GM12878 (cell line): ENCODE measurements at regions not wholly inside any gene's neighbourhood (a gene's known extent, or its start where the extent isn't known, plus 50 kb on each side); places are given as distances from the start of the nearest gene placed in this dataset.

Experiments used
- ATAC-seq: fragments of 200-7000 bp; cut with Tn5 transposase; 3 replicates; pipeline ENCODE4 v1.9.1; 2020; ENCODE audit warnings: mild to moderate bottlenecking, moderate library complexity
- BruUV-seq: library from RNA; stranded (reverse); fragments of 400-500 nt; replicated peaks from 2 replicates; lab custom pipeline; 2021; lab: Mats Ljungman, UMichigan
- CTCF ChIA-PET: fragments of 300-600 bp; sonication (Branson Sonifier 250); formaldehyde crosslinking; extraction: SDS; loops from one replicate; lab custom pipeline; 2021; ENCODE audit warnings: inconsistent platforms; lab: Yijun Ruan, JAX
- POLR2A ChIA-PET: fragments of 350-600 bp; formaldehyde crosslinking; extraction: SDS; loops from one replicate; lab custom pipeline; 2021; ENCODE audit warnings: inconsistent platforms; lab: Charles Lee
- RAD21 ChIA-PET: fragments of 300-600 bp; sonication (Branson Sonifier 250); formaldehyde crosslinking; loops from one replicate; lab custom pipeline; 2023; ENCODE audit warnings: antibody characterized with exemption; ENCODE audit not compliant: unreplicated experiment; lab: Charles Lee
- SMC1A ChIA-PET: fragments of 300-600 bp; sonication (Branson Sonifier 250); formaldehyde crosslinking; loops from one replicate; lab custom pipeline; 2023; ENCODE audit not compliant: unreplicated experiment, uncharacterized antibody; lab: Charles Lee
- DNase-seq: peaks from one replicate; pipeline ENCODE4 v3.0.0-alpha.2; 2011; ENCODE audit warnings: low read depth, low spot score
- FAIRE-seq: peaks from 3 replicates; lab custom pipeline; 2011; peaks lifted over from hg19 to GRCh38; lab: Jason Lieb, UNC
- H2AFZ ChIP-seq: 2 replicates; pipeline ENCODE4 v1.6.0; 2011; ENCODE audit warnings: low read depth, low read length, control low read depth; ENCODE audit not compliant: control insufficient read depth
- H3K27ac ChIP-seq: 2 replicates; pipeline ENCODE4 v1.5.1; 2011; ENCODE audit warnings: control low read depth; ENCODE audit not compliant: control insufficient read depth, insufficient read depth
- H3K27me3 ChIP-seq, 2 experiments: replicated peaks in 1 of 2; 2 replicates each; pipeline versions ENCODE4 v1.6.0 to v1.6.1; 2011; ENCODE audit warnings: low read length in 1 of 2; ENCODE audit not compliant: control insufficient read depth in 2 of 2, insufficient read depth in 2 of 2
- H3K36me3 ChIP-seq, 2 experiments: 2 replicates each; pipeline ENCODE4 v1.5.1; 2011; ENCODE audit warnings: low read length in 1 of 2; ENCODE audit not compliant: control insufficient read depth in 2 of 2, insufficient read depth in 2 of 2
- H3K4me1 ChIP-seq: 2 replicates; pipeline ENCODE4 v1.6.1; 2011; ENCODE audit warnings: mild to moderate bottlenecking, low read length, moderate library complexity, mixed read lengths; ENCODE audit not compliant: control insufficient read depth, insufficient read depth
- H3K4me2 ChIP-seq: 2 replicates; pipeline ENCODE4 v1.6.0; 2011; ENCODE audit warnings: control low read depth; ENCODE audit not compliant: control insufficient read depth, insufficient read depth
- H3K4me3 ChIP-seq: fragments of 200-600 bp; sonication (generic); 2 replicates; pipeline ENCODE4 v1.5.1; 2016
- H3K79me2 ChIP-seq: 2 replicates; pipeline ENCODE4 v1.6.0; 2011; ENCODE audit warnings: low read length; ENCODE audit not compliant: control insufficient read depth, insufficient read depth
- H3K9ac ChIP-seq: 2 replicates; pipeline ENCODE4 v1.8.0; 2011; ENCODE audit warnings: low read length, control low read depth, mixed read lengths; ENCODE audit not compliant: control insufficient read depth, insufficient read depth
- H3K9me3 ChIP-seq: replicated peaks from 3 replicates; pipeline ENCODE4 v1.5.1; 2011; ENCODE audit warnings: mild to moderate bottlenecking, low read length; ENCODE audit not compliant: control insufficient read depth, insufficient read depth
- H4K20me1 ChIP-seq: 2 replicates; pipeline ENCODE4 v1.6.0; 2011; ENCODE audit not compliant: control insufficient read depth, insufficient read depth
- BMI1 ChIP-seq: fragments of 450-650 bp; IDR thresholded peaks from 2 replicates; pipeline ENCODE4 v1.6.1; 2016; ENCODE audit warnings: mild to moderate bottlenecking, moderate library complexity, borderline replicate concordance
- NRF1 ChIP-seq: conservative IDR thresholded peaks from 2 replicates; pipeline ENCODE4 v1.6.1; 2011; ENCODE audit warnings: mild to moderate bottlenecking, low read depth, low read length, improper control_type of control experiment
- SIN3A ChIP-seq: IDR thresholded peaks from 2 replicates; pipeline ENCODE4 v1.6.1; 2012; ENCODE audit warnings: low read depth, low read length, improper control_type of control experiment
- ZNF207 ChIP-seq: fragments of 450-650 bp; IDR thresholded peaks from 2 replicates; pipeline ENCODE4 v1.6.1; 2014; ENCODE audit warnings: antibody characterized with exemption, mild to moderate bottlenecking, borderline replicate concordance
- WGBS: methylation state at CpG from one replicate; pipeline ENCODE4 v1.1.6; 2016; ENCODE audit warnings: low lambda C conversion rate; ENCODE audit not compliant: insufficient replicate concordance, insufficient coverage; ENCODE audit errors: missing lambda C conversion rate; 5-methylcytosine and 5-hydroxymethylcytosine counted together
- in situ Hi-C: fragments of 300-500 bp; cut with MboI; formaldehyde crosslinking; loops from 9 replicates; pipeline ENCODE4 v1.14.3; 2018; ENCODE audit warnings: mixed read lengths
- intact Hi-C: fragments of 100-400 bp; cut with micrococcal nuclease; formaldehyde crosslinking; loops from one replicate; pipeline ENCODE4 v1.14.2; 2022; ENCODE audit not compliant: unreplicated experiment
- TF ChIP-seq, protein P1 (sequence below), 3 experiments: IDR thresholded peaks in 2 of 3; conservative IDR thresholded peaks in 1 of 3; 2 replicates each; pipeline ENCODE4 v1.5.1; 2011; ENCODE audit warnings: low read depth in 3 of 3, low read length in 3 of 3, mild to moderate bottlenecking in 3 of 3, control low read depth in 2 of 3, moderate library complexity in 2 of 3, inconsistent platforms in 1 of 3, mixed read lengths in 1 of 3; ENCODE audit not compliant: control insufficient read depth in 2 of 3, insufficient read depth in 1 of 3; ENCODE audit errors: extremely low read depth in 1 of 3

DNA sequence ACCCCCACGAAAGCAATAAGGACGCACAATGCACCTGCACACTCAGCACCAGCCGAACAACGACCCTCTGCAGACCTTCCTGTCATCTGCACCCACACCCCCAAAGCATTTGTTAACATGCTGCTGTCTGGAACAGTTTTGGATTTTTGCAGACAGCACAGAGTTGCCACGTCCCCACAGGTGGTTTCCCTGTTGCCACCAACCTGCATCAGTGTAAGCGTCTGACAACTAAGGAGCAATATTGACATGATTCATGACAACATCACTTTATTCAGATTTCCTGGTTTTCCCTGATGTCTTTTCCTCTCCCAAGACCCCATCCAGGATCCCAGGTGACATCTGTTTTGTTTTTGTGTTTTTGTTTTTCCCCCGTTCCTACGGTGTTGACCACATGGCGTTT lies 150.7 kb upstream of the C14orf180 start (continued):
- TF ChIP-seq, protein P1, sequence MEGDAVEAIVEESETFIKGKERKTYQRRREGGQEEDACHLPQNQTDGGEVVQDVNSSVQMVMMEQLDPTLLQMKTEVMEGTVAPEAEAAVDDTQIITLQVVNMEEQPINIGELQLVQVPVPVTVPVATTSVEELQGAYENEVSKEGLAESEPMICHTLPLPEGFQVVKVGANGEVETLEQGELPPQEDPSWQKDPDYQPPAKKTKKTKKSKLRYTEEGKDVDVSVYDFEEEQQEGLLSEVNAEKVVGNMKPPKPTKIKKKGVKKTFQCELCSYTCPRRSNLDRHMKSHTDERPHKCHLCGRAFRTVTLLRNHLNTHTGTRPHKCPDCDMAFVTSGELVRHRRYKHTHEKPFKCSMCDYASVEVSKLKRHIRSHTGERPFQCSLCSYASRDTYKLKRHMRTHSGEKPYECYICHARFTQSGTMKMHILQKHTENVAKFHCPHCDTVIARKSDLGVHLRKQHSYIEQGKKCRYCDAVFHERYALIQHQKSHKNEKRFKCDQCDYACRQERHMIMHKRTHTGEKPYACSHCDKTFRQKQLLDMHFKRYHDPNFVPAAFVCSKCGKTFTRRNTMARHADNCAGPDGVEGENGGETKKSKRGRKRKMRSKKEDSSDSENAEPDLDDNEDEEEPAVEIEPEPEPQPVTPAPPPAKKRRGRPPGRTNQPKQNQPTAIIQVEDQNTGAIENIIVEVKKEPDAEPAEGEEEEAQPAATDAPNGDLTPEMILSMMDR (IDR thresholded peaks at IDR 0.05 in 2 of 3, conservative IDR thresholded peaks at IDR 0.05 in 1 of 3; ENCODE audit: control insufficient read depth in 2 of 3, extremely low read depth in 1 of 3, insufficient read depth in 1 of 3, low read depth in 3 of 3, low read length in 3 of 3): no peak
- TF ChIP-seq ZNF207 (no peak), SIN3A (no peak), NRF1 (no peak)

DNA sequence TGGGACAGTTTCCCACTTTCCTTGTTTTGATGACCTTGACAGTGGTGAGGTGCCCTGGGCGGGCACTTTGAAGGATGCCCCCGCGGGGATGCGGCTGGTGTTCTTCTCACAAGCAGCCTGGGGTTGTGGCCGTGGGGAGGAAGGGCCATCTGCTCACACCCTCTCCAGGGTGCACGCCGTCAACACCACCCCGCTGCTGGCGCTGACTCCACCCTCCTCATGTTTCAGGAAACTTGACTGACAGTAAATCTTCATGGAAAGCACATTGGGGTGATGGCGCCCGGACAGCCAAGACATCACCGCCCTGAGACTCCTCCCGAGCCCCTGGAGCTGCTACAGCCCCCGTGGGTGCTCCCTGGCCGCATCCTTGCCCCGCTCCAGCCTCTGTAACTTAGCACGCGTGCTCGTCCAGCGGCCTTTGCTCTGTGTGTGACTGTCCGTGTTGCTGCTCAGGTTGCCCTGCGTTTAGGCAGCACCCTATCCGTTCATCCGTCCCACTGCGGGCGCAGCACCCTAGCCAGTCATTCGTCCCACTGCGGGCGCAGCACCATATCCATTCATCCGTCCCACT lies 150.2 kb upstream of the C14orf180 start:
- FAIRE-seq: no peak
- 51% methylated on average over 30 of the region's 30 CpGs for WGBS
- intact Hi-C loops (no loop called here), in situ Hi-C loops (no loop called here)
- Histone ChIP-seq H3K9me3 (no peaks in the 10 kb centered on the region), H3K27me3 (no peaks in the 10 kb centered on the region), H3K27ac (no peak overlapping the region), H3K4me2 (no peak overlapping the region), H3K9ac (no peak overlapping the region), H3K4me1 (no peaks in the 10 kb centered on the region), H3K4me3 (no peak overlapping the region), H2AFZ (no peak overlapping the region), H4K20me1 (no peaks in the 10 kb centered on the region), H3K79me2 (no peaks in the 10 kb centered on the region), H3K36me3 (no peaks in the 10 kb centered on the region)
- POLR2A ChIA-PET: no interaction called here
- TF ChIP-seq BMI1: no peak
- no peak for ATAC-seq
- SMC1A ChIA-PET: no interaction called here
- CTCF ChIA-PET: no interaction called here
- RAD21 ChIA-PET: no interaction called here
- DNase-seq: no peak
- no TSS peak for BruUV-seq
